Activated naive CD8-positive, alpha-beta T cell treated with anti-CD3 and anti-CD28 coated beads, Interleukin-2, amount 50 U/mL, for 24 hours (primary cell): ENCODE measurements at regions not wholly inside any gene's neighbourhood (a gene's known extent, or its start where the extent isn't known, plus 50 kb on each side); places are given as distances from the start of the nearest gene placed in this dataset.

Source experiments
- ATAC-seq: fragments of 150-1000 bp; cut with Tn5 transposase; one replicate; pipeline ENCODE4 v1.10.0; 2021
- DNase-seq: peaks from one replicate; pipeline ENCODE4 v3.0.0; 2021
- H3K27ac Mint-ChIP-seq: one replicate; pipeline ENCODE4 v1.8.0; 2021; ENCODE audit warnings: mild to moderate bottlenecking, mixed read lengths
- H3K27me3 Mint-ChIP-seq: one replicate; pipeline ENCODE4 v1.8.0; 2021; ENCODE audit warnings: mixed read lengths
- H3K36me3 Mint-ChIP-seq: one replicate; pipeline ENCODE4 v1.8.0; 2021; ENCODE audit warnings: low read depth, mixed read lengths
- H3K4me1 Mint-ChIP-seq: one replicate; pipeline ENCODE4 v1.8.0; 2021; ENCODE audit warnings: mixed read lengths
- H3K4me3 Mint-ChIP-seq: one replicate; pipeline ENCODE4 v1.8.0; 2021; ENCODE audit warnings: mild to moderate bottlenecking, moderate library complexity, mixed read lengths
- H3K9me3 Mint-ChIP-seq: one replicate; pipeline ENCODE4 v1.8.0; 2021; ENCODE audit warnings: mixed read lengths

GRCh38 chr9:23551929-23552707 lies 273.9 kb downstream of the ELAVL2 start:
- Mint-ChIP-seq H3K9me3 (peaks cover 6% of the 10 kb centered on the region), H3K27ac (no peak overlapping the region), H3K27me3 (no peaks in the 10 kb centered on the region), H3K4me3 (no peak overlapping the region), H3K36me3 (no peaks in the 10 kb centered on the region), H3K4me1 (no peaks in the 10 kb centered on the region)
- DNase-seq (no peak), ATAC-seq (no peak)

- H3K9me3 Mint-ChIP-seq, result peaks cover 7% of the 10 kb centered on the region
- no peaks in the 10 kb centered on the region for H3K27me3 Mint-ChIP-seq
- H3K4me1 Mint-ChIP-seq, result no peaks in the 10 kb centered on the region
- ATAC-seq (no peak), DNase-seq (no peak)
- no peak overlapping the region for H3K27ac Mint-ChIP-seq
- no peaks in the 10 kb centered on the region for H3K36me3 Mint-ChIP-seq
- no peak overlapping the region for H3K4me3 Mint-ChIP-seq
Observed at GRCh38 chr9:23552876-23553601, 273.0 kb downstream of the ELAVL2 start.

GRCh38 chr9:23554686-23555085 lies 271.4 kb downstream of the ELAVL2 start:
- ATAC-seq, result no peak
- Mint-ChIP-seq H3K27me3 (no peaks in the 10 kb centered on the region), H3K4me1 (no peaks in the 10 kb centered on the region), H3K27ac (no peak overlapping the region), H3K4me3 (no peak overlapping the region), H3K9me3 (peaks cover 8% of the 10 kb centered on the region), H3K36me3 (no peaks in the 10 kb centered on the region)
- DNase-seq, result no peak

- Mint-ChIP-seq H3K4me3 (no peak overlapping the region), H3K27ac (no peak overlapping the region), H3K9me3 (peaks cover 8% of the 10 kb centered on the region), H3K4me1 (no peaks in the 10 kb centered on the region), H3K36me3 (no peaks in the 10 kb centered on the region), H3K27me3 (no peaks in the 10 kb centered on the region)
- no peak for ATAC-seq
- no peak for DNase-seq
Observed at GRCh38 chr9:23555851-23556250, 270.2 kb downstream of the ELAVL2 start.

GRCh38 chr9:23556459-23556858 lies 269.6 kb downstream of the ELAVL2 start:
- no peak for ATAC-seq
- H3K4me3 Mint-ChIP-seq, result no peak overlapping the region

GRCh38 chr9:23557689-23558088 lies 268.4 kb downstream of the ELAVL2 start:
- Mint-ChIP-seq H3K27ac (no peak overlapping the region), H3K4me1 (no peaks in the 10 kb centered on the region), H3K27me3 (no peaks in the 10 kb centered on the region), H3K9me3 (peaks cover 12% of the 10 kb centered on the region), H3K4me3 (no peak overlapping the region), H3K36me3 (no peaks in the 10 kb centered on the region)
- ATAC-seq, result no peak
- no peak for DNase-seq

More at GRCh38 chr9:23556459-23556858, 269.6 kb downstream of the ELAVL2 start:
- no peaks in the 10 kb centered on the region for H3K27me3 Mint-ChIP-seq
- H3K4me1 Mint-ChIP-seq, result no peaks in the 10 kb centered on the region
- no peak for DNase-seq
- peaks cover 8% of the 10 kb centered on the region for H3K9me3 Mint-ChIP-seq
- no peak overlapping the region for H3K27ac Mint-ChIP-seq
- no peaks in the 10 kb centered on the region for H3K36me3 Mint-ChIP-seq

GRCh38 chr9:23559522-23559921 lies 266.5 kb downstream of the ELAVL2 start:
- Mint-ChIP-seq H3K27me3 (no peaks in the 10 kb centered on the region), H3K36me3 (no peaks in the 10 kb centered on the region), H3K4me3 (no peak overlapping the region), H3K27ac (no peak overlapping the region), H3K4me1 (no peaks in the 10 kb centered on the region), H3K9me3 (peaks cover 13% of the 10 kb centered on the region)
- ATAC-seq (no peak), DNase-seq (no peak)

GRCh38 chr9:23563517-23563916 lies 262.5 kb downstream of the ELAVL2 start:
- Mint-ChIP-seq H3K9me3 (peaks cover 7% of the 10 kb centered on the region), H3K27ac (no peak overlapping the region), H3K36me3 (no peaks in the 10 kb centered on the region), H3K27me3 (no peaks in the 10 kb centered on the region), H3K4me1 (no peaks in the 10 kb centered on the region), H3K4me3 (no peak overlapping the region)
- ATAC-seq (no peak), DNase-seq (no peak)

GRCh38 chr9:23567516-23568165 lies 258.4 kb downstream of the ELAVL2 start:
- DNase-seq, result no peak
- Mint-ChIP-seq H3K9me3 (peaks cover 7% of the 10 kb centered on the region), H3K4me1 (no peaks in the 10 kb centered on the region), H3K36me3 (no peaks in the 10 kb centered on the region), H3K4me3 (no peak overlapping the region), H3K27me3 (no peaks in the 10 kb centered on the region), H3K27ac (no peak overlapping the region)
- ATAC-seq, result no peak

GRCh38 chr9:23571414-23572104 lies 254.5 kb downstream of the ELAVL2 start:
- H3K9me3 Mint-ChIP-seq, result peaks cover 3% of the 10 kb centered on the region
- no peaks in the 10 kb centered on the region for H3K36me3 Mint-ChIP-seq
- H3K27me3 Mint-ChIP-seq, result no peaks in the 10 kb centered on the region
- H3K4me3 Mint-ChIP-seq, result no peak overlapping the region
- no peak overlapping the region for H3K27ac Mint-ChIP-seq
- H3K4me1 Mint-ChIP-seq, result no peaks in the 10 kb centered on the region
- no peak for DNase-seq
- ATAC-seq, result no peak

GRCh38 chr9:23573800-23574199 lies 252.2 kb downstream of the ELAVL2 start:
- ATAC-seq, result no peak
- no peaks in the 10 kb centered on the region for H3K27me3 Mint-ChIP-seq

GRCh38 chr9:23577611-23578010 lies 248.4 kb downstream of the ELAVL2 start:
- DNase-seq, result no peak
- no peak overlapping the region for H3K27ac Mint-ChIP-seq
- peaks cover 2% of the 10 kb centered on the region for H3K27me3 Mint-ChIP-seq
- no peak overlapping the region for H3K4me3 Mint-ChIP-seq
- ATAC-seq, result no peak
- H3K36me3 Mint-ChIP-seq, result no peaks in the 10 kb centered on the region
- no peaks in the 10 kb centered on the region for H3K4me1 Mint-ChIP-seq
- H3K9me3 Mint-ChIP-seq, result peaks cover 3% of the 10 kb centered on the region

More at GRCh38 chr9:23573800-23574199, 252.2 kb downstream of the ELAVL2 start:
- no peak overlapping the region for H3K27ac Mint-ChIP-seq
- no peaks in the 10 kb centered on the region for H3K36me3 Mint-ChIP-seq
- no peaks in the 10 kb centered on the region for H3K4me1 Mint-ChIP-seq
- H3K9me3 Mint-ChIP-seq, result peaks cover 3% of the 10 kb centered on the region
- no peak for DNase-seq
- no peak overlapping the region for H3K4me3 Mint-ChIP-seq

GRCh38 chr9:23581931-23582330 lies 244.1 kb downstream of the ELAVL2 start:
- Mint-ChIP-seq H3K4me1 (no peaks in the 10 kb centered on the region), H3K4me3 (no peak overlapping the region), H3K27ac (no peak overlapping the region), H3K27me3 (peaks cover 2% of the 10 kb centered on the region), H3K36me3 (no peaks in the 10 kb centered on the region), H3K9me3 (peaks cover 9% of the 10 kb centered on the region)
- no peak for ATAC-seq
- DNase-seq, result no peak

GRCh38 chr9:23582836-23583235 lies 243.2 kb downstream of the ELAVL2 start:
- H3K4me3 Mint-ChIP-seq, result no peak overlapping the region
- ATAC-seq (no peak), DNase-seq (no peak)
- no peaks in the 10 kb centered on the region for H3K36me3 Mint-ChIP-seq
- peaks cover 2% of the 10 kb centered on the region for H3K27me3 Mint-ChIP-seq
- peaks cover 9% of the 10 kb centered on the region for H3K9me3 Mint-ChIP-seq
- H3K4me1 Mint-ChIP-seq, result no peaks in the 10 kb centered on the region
- no peak overlapping the region for H3K27ac Mint-ChIP-seq
